Lung (tissue), 11 donors: ENCODE measurements at regions not wholly inside any gene's neighbourhood (a gene's known extent, or its start where the extent isn't known, plus 50 kb on each side); places are given as distances from the start of the nearest gene placed in this dataset.

Experiments
- ATAC-seq: fragments of 200-7000 bp; cut with Tn5 transposase; one replicate; pipeline ENCODE4 v1.9.1; 2020; ENCODE audit warnings: moderate number of reproducible peaks; ENCODE audit not compliant: insufficient read depth, low FRiP score
- DNase-seq, 3 donors: peaks; one replicate each; pipeline ENCODE4 v3.0.0-alpha.2; 2013 to 2017
- H3K27ac ChIP-seq, 2 donors: one replicate each; pipeline ENCODE4 v1.5.1; 2013; ENCODE audit warnings: mild to moderate bottlenecking in 2 of 2, moderate library complexity in 2 of 2, control low read depth in 1 of 2, inconsistent platforms in 1 of 2, low read depth in 1 of 2, low read length in 1 of 2
- H3K27me3 ChIP-seq, 3 donors: one replicate each; pipeline ENCODE4 v1.5.1; 2013; ENCODE audit warnings: low read length in 2 of 3; ENCODE audit not compliant: control insufficient read depth in 3 of 3, insufficient read depth in 3 of 3
- H3K36me3 ChIP-seq, 4 donors: one replicate each; pipeline ENCODE4 v1.5.1; 2013; ENCODE audit warnings: low read length in 4 of 4, mild to moderate bottlenecking in 1 of 4, moderate library complexity in 1 of 4; ENCODE audit not compliant: control insufficient read depth in 4 of 4, insufficient read depth in 4 of 4
- H3K4me1 ChIP-seq, 5 donors: one replicate each; pipeline ENCODE4 v1.5.1; 2013; ENCODE audit warnings: low read length in 5 of 5, mild to moderate bottlenecking in 2 of 5, moderate library complexity in 1 of 5; ENCODE audit not compliant: control insufficient read depth in 5 of 5, insufficient read depth in 5 of 5
- H3K4me3 ChIP-seq: one replicate; pipeline ENCODE4 v1.5.1; 2013; ENCODE audit warnings: mild to moderate bottlenecking, control low read depth, moderate library complexity
- H3K9ac ChIP-seq, 2 donors: one replicate each; pipeline ENCODE4 v1.5.1; 2013; ENCODE audit warnings: low read length in 2 of 2, control low read depth in 1 of 2; ENCODE audit not compliant: insufficient read depth in 1 of 2
- H3K9me3 ChIP-seq, 4 donors: one replicate each; pipeline ENCODE4 v1.5.1; 2013; ENCODE audit warnings: low read length in 3 of 4, mild to moderate bottlenecking in 1 of 4, moderate library complexity in 1 of 4; ENCODE audit not compliant: control insufficient read depth in 4 of 4, insufficient read depth in 3 of 4
- WGBS, 2 donors: extraction: QIAGEN DNeasy Blood & Tissue Kit; methylation state at CpG; one replicate each; pipeline ENCODE4 v1.1.7; 2013; 5-methylcytosine and 5-hydroxymethylcytosine counted together
- TF ChIP-seq, protein P1 (sequence below): IDR thresholded peaks from 2 replicates; pipeline ENCODE4 v1.5.1; 2012; ENCODE audit warnings: mild to moderate bottlenecking; ENCODE audit errors: control extremely low read depth, extremely low read depth
- donor health status: control.
- donor health status: control.
- donor health status: Bipolar disorder and iron deficiency.
- donor health status: healthy.
- donor health status: DM: yes; HTN: yes; CAD: no.

DNA sequence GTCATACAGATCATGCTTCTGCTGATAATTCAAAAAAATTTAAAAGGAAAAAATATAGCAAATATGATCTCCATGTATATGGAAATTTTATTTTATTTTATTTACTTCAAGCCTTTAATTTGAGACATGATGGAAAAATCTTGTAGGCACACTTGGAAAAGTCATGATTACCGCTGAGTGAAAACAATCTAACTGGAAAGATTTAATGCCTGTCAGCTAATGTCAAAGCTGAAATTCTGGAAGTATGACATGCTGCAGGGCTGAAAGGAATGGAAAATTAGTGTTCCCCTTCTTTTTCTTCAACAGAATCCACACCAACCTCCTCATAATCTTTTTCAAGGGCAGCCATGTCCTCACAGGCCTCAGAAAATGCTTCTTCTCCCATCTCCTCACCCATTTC, 58.2 kb downstream of the RPRM start:
- 91 to 97% methylated on average over 1 of the region's 1 CpG for WGBS, 2 donors
- ATAC-seq (no peak), DNase-seq (no peak)
- Histone ChIP-seq H3K4me1 (no peaks in the 10 kb centered on the region), H3K4me3 (no peak overlapping the region), H3K36me3 (no peaks in the 10 kb centered on the region), H3K9ac (no peak overlapping the region), H3K9me3 (no peaks in the 10 kb centered on the region), H3K27me3 (no peaks in the 10 kb centered on the region), H3K27ac (no peak overlapping the region)
- TF ChIP-seq, protein P1, sequence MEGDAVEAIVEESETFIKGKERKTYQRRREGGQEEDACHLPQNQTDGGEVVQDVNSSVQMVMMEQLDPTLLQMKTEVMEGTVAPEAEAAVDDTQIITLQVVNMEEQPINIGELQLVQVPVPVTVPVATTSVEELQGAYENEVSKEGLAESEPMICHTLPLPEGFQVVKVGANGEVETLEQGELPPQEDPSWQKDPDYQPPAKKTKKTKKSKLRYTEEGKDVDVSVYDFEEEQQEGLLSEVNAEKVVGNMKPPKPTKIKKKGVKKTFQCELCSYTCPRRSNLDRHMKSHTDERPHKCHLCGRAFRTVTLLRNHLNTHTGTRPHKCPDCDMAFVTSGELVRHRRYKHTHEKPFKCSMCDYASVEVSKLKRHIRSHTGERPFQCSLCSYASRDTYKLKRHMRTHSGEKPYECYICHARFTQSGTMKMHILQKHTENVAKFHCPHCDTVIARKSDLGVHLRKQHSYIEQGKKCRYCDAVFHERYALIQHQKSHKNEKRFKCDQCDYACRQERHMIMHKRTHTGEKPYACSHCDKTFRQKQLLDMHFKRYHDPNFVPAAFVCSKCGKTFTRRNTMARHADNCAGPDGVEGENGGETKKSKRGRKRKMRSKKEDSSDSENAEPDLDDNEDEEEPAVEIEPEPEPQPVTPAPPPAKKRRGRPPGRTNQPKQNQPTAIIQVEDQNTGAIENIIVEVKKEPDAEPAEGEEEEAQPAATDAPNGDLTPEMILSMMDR, result no peak

DNA sequence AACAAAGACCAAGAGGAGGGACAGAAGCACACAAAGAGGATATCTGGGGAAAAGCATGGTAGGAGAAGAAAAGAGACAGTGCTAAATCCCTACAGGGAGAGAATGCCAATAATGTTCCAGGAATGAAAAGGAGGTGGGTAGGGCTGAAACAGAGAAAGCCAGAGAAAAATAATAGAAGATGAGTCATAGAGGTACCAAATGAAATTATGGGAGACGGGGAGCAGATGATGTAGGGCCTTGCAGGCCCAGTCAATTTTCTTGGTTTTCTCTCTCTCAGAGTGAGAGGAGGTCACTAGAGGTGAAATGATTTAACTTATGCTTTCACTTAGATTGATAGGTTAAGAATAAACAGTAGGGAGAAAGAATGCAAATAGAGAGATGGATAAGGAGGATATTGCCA, 61.5 kb downstream of the RPRM start:
- ATAC-seq, result no peak
- Histone ChIP-seq H3K9me3 (no peaks in the 10 kb centered on the region), H3K36me3 (no peaks in the 10 kb centered on the region), H3K27me3 (no peaks in the 10 kb centered on the region), H3K27ac (no peak overlapping the region), H3K9ac (no peak overlapping the region), H3K4me1 (no peaks in the 10 kb centered on the region), H3K4me3 (no peak overlapping the region)
- 84 to 94% methylated on average over 1 of the region's 1 CpG for WGBS, 2 donors
- no peak for DNase-seq
- TF ChIP-seq, protein P1, result no peak

DNA sequence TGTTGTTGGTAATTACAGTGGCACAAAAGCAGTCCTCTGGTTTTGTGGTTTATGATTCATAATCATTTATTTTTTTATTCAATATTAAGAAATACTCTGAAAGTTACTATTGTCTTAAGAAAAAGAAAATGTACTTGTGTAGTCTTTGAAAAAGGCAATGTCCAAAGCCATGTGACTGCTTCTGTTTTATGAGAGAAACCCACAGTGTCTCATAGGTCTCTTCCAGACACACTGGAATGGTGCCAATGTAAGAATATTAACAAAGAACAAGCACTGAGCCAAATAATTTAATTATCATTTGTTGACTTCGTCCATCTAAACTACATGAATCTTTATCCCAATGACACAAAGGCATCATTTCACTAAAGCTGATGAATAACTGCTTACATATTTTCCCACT, 62.5 kb downstream of the RPRM start:
- Histone ChIP-seq H3K9me3 (no peaks in the 10 kb centered on the region), H3K4me1 (no peaks in the 10 kb centered on the region), H3K36me3 (no peaks in the 10 kb centered on the region), H3K9ac (no peak overlapping the region), H3K27me3 (no peaks in the 10 kb centered on the region), H3K27ac (no peak overlapping the region), H3K4me3 (no peak overlapping the region)
- WGBS, 2 donors, result 51 to 74% methylated on average over 1 of the region's 1 CpG
- TF ChIP-seq, protein P1, result no peak
- ATAC-seq (no peak), DNase-seq (peak in 2 of 3 donors; percentile 4 to 6)

GRCh38 chr2:153408710-153409385, 69.7 kb downstream of the RPRM start:
- Histone ChIP-seq H3K36me3 (no peaks in the 10 kb centered on the region), H3K4me3 (no peak overlapping the region), H3K4me1 (no peaks in the 10 kb centered on the region), H3K9me3 (peaks cover 0 to 3% (median 0%) of the 10 kb centered on the region in 4 donors), H3K27me3 (no peaks in the 10 kb centered on the region), H3K27ac (no peak overlapping the region), H3K9ac (no peak overlapping the region)
- TF ChIP-seq, protein P1, result no peak
- WGBS, 2 donors, result 71 to 84% methylated on average over 3 of the region's 3 CpGs
- ATAC-seq, result no peak
- DNase-seq, result no peak
